OCI-LY3 (cell line): ENCODE measurements at regions not wholly inside any gene's neighbourhood (a gene's known extent, or its start where the extent isn't known, plus 50 kb on each side); places are given as distances from the start of the nearest gene placed in this dataset.

Experiments used
- H2AFZ ChIP-seq: fragments of 200-600, 300-600 bp; shearing (Covaris generic); 2 replicates; pipeline ENCODE4 v1.6.0; 2014; ENCODE audit warnings: antibody characterized with exemption, low read depth, low read length
- H3K27ac ChIP-seq: fragments of 200-600, 300-600 bp; sonication (generic); 2 replicates; pipeline ENCODE4 v1.5.1; 2014; ENCODE audit warnings: mild to moderate bottlenecking, low read length, moderate library complexity, mixed read lengths
- H3K27me3 ChIP-seq: fragments of 200-600, 300-600 bp; sonication (generic); 2 replicates; pipeline ENCODE4 v1.6.1; 2014; ENCODE audit warnings: low read depth, low read length, mixed read lengths
- H3K36me3 ChIP-seq: fragments of 200-600, 300-600 bp; sonication (generic); replicated peaks from 2 replicates; pipeline ENCODE3; 2014; ENCODE audit warnings: low read depth, low read length, mixed read lengths
- H3K4me1 ChIP-seq: fragments of 300-600, 200-600 bp; sonication (generic); 2 replicates; pipeline ENCODE4 v1.6.1; 2014; ENCODE audit warnings: low read length, mixed read lengths
- H3K4me2 ChIP-seq: fragments of 200-600, 300-600 bp; sonication (generic); 2 replicates; pipeline ENCODE4 v1.6.1; 2014; ENCODE audit warnings: low read length, mixed read lengths
- H3K4me3 ChIP-seq: fragments of 300-600, 200-600 bp; sonication (generic); 2 replicates; pipeline ENCODE4 v1.5.1; 2014; ENCODE audit warnings: antibody characterized with exemption, mild to moderate bottlenecking, low read length, moderate library complexity
- H3K79me2 ChIP-seq: fragments of 300-600, 200-600 bp; shearing (Covaris generic); 2 replicates; pipeline ENCODE4 v1.6.1; 2014; ENCODE audit warnings: mild to moderate bottlenecking, low read length, mixed read lengths
- H3K9ac ChIP-seq: fragments of 300-600, 200-600 bp; shearing (Covaris generic); 2 replicates; pipeline ENCODE4 v1.6.0; 2014; ENCODE audit warnings: mild to moderate bottlenecking, low read length, moderate library complexity
- H3K9me3 ChIP-seq: fragments of 200-600, 300-600 bp; shearing (Covaris generic); 2 replicates; pipeline ENCODE4 v1.6.1; 2014; ENCODE audit warnings: low read length, mixed read lengths; ENCODE audit not compliant: insufficient read depth
- H4K20me1 ChIP-seq: fragments of 200-600, 300-600 bp; sonication (generic); 2 replicates; pipeline ENCODE4 v1.6.1; 2016; ENCODE audit warnings: low read length, mixed read lengths; ENCODE audit not compliant: insufficient read depth
- CTCF ChIP-seq: fragments of 200-600, 300-600 bp; sonication (generic); IDR thresholded peaks from 2 replicates; pipeline ENCODE4 v1.5.1; 2014; ENCODE audit warnings: antibody characterized with exemption, low read length, low read depth
- EZH2phosphoT487 ChIP-seq: fragments of 200-600 bp; shearing (Covaris generic); IDR thresholded peaks from 2 replicates; pipeline ENCODE4 v1.6.1; 2018; ENCODE audit warnings: antibody characterized with exemption, mixed run types, low read depth

- peaks cover 13% of the 10 kb centered on the region; the same call in 1 of the 2 replicates for H3K27me3 ChIP-seq
- H3K79me2 ChIP-seq, result no peaks in the 10 kb centered on the region
- H3K9me3 ChIP-seq, result no peaks in the 10 kb centered on the region
- H3K4me2 ChIP-seq, result no peak overlapping the region
- H2AFZ ChIP-seq, result no peak overlapping the region
- H3K4me1 ChIP-seq, result no peaks in the 10 kb centered on the region
- no peak overlapping the region for H3K27ac ChIP-seq
- TF ChIP-seq CTCF (no peak), EZH2phosphoT487 (no peak)
- H3K9ac ChIP-seq, result no peak overlapping the region
- H3K4me3 ChIP-seq, result no peak overlapping the region
- no peaks in the 10 kb centered on the region for H3K36me3 ChIP-seq
- H4K20me1 ChIP-seq, result no peaks in the 10 kb centered on the region
These were observed 75.5 kb upstream of the LHX5 start for GRCh38 chr12:113546916-113547863.

- Histone ChIP-seq H3K4me3 (no peak overlapping the region), H2AFZ (no peak overlapping the region), H3K4me1 (no peaks in the 10 kb centered on the region), H3K27me3 (peaks cover 25% of the 10 kb centered on the region; the same call in 1 of the 2 replicates), H4K20me1 (no peaks in the 10 kb centered on the region), H3K27ac (no peak overlapping the region), H3K9me3 (no peaks in the 10 kb centered on the region), H3K79me2 (no peaks in the 10 kb centered on the region), H3K9ac (no peak overlapping the region), H3K36me3 (no peaks in the 10 kb centered on the region), H3K4me2 (no peak overlapping the region)
- no peak for TF ChIP-seq CTCF
- TF ChIP-seq EZH2phosphoT487, result no peak
These were observed 66.0 kb upstream of the LHX5 start for GRCh38 chr12:113537751-113538087.

- Histone ChIP-seq H3K4me3 (no peak overlapping the region), H3K4me1 (no peaks in the 10 kb centered on the region), H3K27ac (no peak overlapping the region), H3K9me3 (no peaks in the 10 kb centered on the region), H3K9ac (no peak overlapping the region), H3K79me2 (no peaks in the 10 kb centered on the region), H4K20me1 (no peaks in the 10 kb centered on the region), H3K4me2 (no peak overlapping the region), H3K36me3 (no peaks in the 10 kb centered on the region), H3K27me3 (peaks cover 25% of the 10 kb centered on the region; the same call in 1 of the 2 replicates), H2AFZ (no peak overlapping the region)
- no peak for TF ChIP-seq CTCF
- no peak for TF ChIP-seq EZH2phosphoT487
These were observed 65.5 kb upstream of the LHX5 start for GRCh38 chr12:113537046-113537750.

GRCh38 chr12:113535100-113535499 is 63.4 kb upstream of the LHX5 start:
- Histone ChIP-seq H3K36me3 (no peaks in the 10 kb centered on the region), H3K4me2 (no peak overlapping the region), H3K9me3 (no peaks in the 10 kb centered on the region), H3K4me3 (no peak overlapping the region), H3K27ac (no peak overlapping the region), H3K9ac (no peak overlapping the region), H3K79me2 (no peaks in the 10 kb centered on the region), H2AFZ (no peak overlapping the region), H3K27me3 (peaks cover 17% of the 10 kb centered on the region; the same call in 1 of the 2 replicates), H3K4me1 (no peaks in the 10 kb centered on the region), H4K20me1 (no peaks in the 10 kb centered on the region)
- TF ChIP-seq EZH2phosphoT487 (no peak), CTCF (no peak)
